Stimulated activated naive CD8-positive, alpha-beta T cell treated with anti-CD3 and anti-CD28 coated beads, Interleukin-15, amount 100 ng/mL, for 72 hours (primary cell): ENCODE measurements at regions not wholly inside any gene's neighbourhood (a gene's known extent, or its start where the extent isn't known, plus 50 kb on each side); places are given as distances from the start of the nearest gene placed in this dataset.
"Not testable (repeated sequence)": the region's sequence is repeated elsewhere in the genome, so short reads cannot be mapped to it uniquely, and the experiment has no call there.

Experiments
- ATAC-seq: fragments of 150-1000 bp; cut with Tn5 transposase; 2 replicates; pipeline ENCODE4 v1.10.0; 2021; ENCODE audit warnings: mild to moderate bottlenecking, moderate library complexity
- DNase-seq, 2 donors: peaks; one replicate each; pipeline ENCODE4 v3.0.0; 2021 to 2022
- H3K27ac Mint-ChIP-seq, 2 donors: one replicate each; pipeline ENCODE4 v1.8.0; 2022; ENCODE audit warnings: mild to moderate bottlenecking in 2 of 2, mixed read lengths in 2 of 2, moderate library complexity in 2 of 2
- H3K27me3 Mint-ChIP-seq: one replicate; pipeline ENCODE4 v1.8.0; 2022; ENCODE audit warnings: mixed read lengths
- H3K4me1 Mint-ChIP-seq: one replicate; pipeline ENCODE4 v1.8.0; 2022; ENCODE audit warnings: mild to moderate bottlenecking, mixed read lengths
- H3K4me3 Mint-ChIP-seq, 2 donors: one replicate each; pipeline ENCODE4 v1.8.0; 2022; ENCODE audit warnings: mild to moderate bottlenecking in 2 of 2, mixed read lengths in 2 of 2, moderate library complexity in 1 of 2
- H3K9me3 Mint-ChIP-seq, 2 donors: one replicate each; pipeline ENCODE4 v1.8.0; 2022; ENCODE audit warnings: mixed read lengths in 2 of 2

DNA sequence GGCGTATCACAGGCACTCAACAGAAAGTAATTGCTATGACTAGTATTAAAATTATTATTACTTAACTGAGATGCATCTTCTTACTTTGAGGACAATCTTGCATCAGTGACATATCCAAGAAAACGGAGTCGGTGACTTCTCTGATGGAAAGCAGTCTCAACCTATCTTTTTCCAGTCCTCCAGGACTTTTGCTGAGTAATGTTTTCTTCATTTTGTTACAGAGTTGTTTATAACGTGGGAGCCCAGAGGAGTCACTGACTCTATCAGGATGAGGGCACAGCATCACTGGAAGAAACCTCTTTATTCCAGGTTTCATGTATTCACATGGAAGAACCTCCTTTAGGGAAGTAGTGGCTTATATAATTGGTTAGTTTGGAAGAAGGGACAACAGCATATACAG is 51.5 kb upstream of the MELK start:
- ATAC-seq (no peak), DNase-seq (no peak)
- H3K4me3 Mint-ChIP-seq: no peak overlapping the region
- no peaks in the 10 kb centered on the region for H3K9me3 Mint-ChIP-seq
- peak overlapping the region in 1 of 2 donors; percentile 21 for H3K27ac Mint-ChIP-seq
- H3K4me1 Mint-ChIP-seq: no peaks in the 10 kb centered on the region
- no peaks in the 10 kb centered on the region for H3K27me3 Mint-ChIP-seq

GRCh38 chr9:36517131-36517530 is 55.6 kb upstream of the MELK start:
- ATAC-seq: no peak
- H3K27ac Mint-ChIP-seq: no peak overlapping the region
- H3K27me3 Mint-ChIP-seq: no peaks in the 10 kb centered on the region
- H3K9me3 Mint-ChIP-seq: no peaks in the 10 kb centered on the region
- no peak for DNase-seq
- no peak overlapping the region for H3K4me3 Mint-ChIP-seq
- no peaks in the 10 kb centered on the region for H3K4me1 Mint-ChIP-seq

- ATAC-seq (no peak), DNase-seq (no peak)
- Mint-ChIP-seq H3K4me1 (peaks cover 32% of the 10 kb centered on the region), H3K9me3 (no peaks in the 10 kb centered on the region), H3K27ac (peak overlapping the region; percentile 62 to 83), H3K4me3 (peak overlapping the region in 1 of 2 donors; percentile 38), H3K27me3 (no peaks in the 10 kb centered on the region)
Measured at GRCh38 chr9:36504156-36504555, 68.5 kb upstream of the MELK start.

DNA sequence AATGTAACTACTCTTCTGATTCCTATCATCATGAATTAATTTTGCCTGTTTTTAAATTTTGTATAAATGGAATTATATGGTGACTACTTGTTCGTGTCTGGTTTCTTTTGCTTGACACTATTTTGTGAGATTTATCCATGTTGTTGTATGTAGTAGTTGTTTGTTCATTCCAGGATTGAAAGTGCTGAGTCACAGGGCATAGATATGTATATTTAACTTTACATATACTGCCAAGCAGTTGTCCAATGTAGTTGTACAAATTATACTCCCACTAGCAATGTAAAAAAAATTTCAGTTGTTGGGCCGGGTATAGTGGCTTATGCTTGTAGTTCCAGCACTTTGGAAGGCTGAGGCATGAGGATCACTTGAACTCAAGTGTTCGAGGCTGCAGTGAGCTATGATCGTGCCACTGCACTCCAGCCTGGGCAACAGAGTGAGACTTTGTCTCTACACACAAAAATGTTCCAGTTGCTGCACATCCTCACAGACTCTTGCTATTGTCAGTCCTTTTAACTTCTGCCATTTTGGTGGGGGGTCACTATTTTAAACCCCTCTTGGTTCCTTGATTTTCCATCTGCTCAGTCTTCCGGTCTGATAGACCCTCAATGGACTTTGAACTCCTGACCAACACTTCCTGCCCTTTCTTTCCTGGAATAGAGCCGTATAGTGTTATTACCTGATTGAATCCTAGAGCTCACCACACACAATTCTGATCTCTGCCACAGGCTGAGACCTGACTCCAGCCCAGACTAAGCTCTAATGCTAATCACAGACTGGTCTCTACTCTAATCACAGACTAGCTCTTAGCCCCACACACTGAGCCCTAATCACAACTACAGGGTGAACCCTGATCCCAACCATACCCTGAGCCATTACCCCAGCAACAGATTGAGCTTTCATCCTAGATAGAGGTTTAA is 69.3 kb upstream of the MELK start:
- ATAC-seq: no peak

DNA sequence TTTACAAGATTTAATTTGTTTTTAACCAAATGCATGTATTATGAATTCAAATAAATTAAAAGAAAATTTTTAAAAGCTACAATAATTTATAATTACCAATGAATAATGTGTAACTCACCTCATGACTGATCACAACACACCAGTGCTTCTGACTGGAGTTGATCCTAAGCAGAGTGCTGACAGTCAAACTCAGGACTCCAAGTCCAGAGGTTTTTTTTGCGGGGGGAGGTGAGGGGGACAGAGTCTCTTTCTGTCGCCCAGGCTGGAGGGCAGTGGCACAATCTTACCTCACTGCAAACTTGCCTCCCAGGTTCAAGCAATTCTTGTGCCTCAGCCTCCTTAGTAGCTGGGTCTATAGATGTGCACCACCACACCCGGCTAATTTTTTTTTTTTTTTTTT is 71.0 kb upstream of the MELK start:
- no peak for ATAC-seq
- no peak for DNase-seq
- no peak overlapping the region for H3K4me3 Mint-ChIP-seq
- H3K4me1 Mint-ChIP-seq: peaks cover 32% of the 10 kb centered on the region
- no peaks in the 10 kb centered on the region for H3K9me3 Mint-ChIP-seq
- H3K27ac Mint-ChIP-seq: no peak overlapping the region
- H3K27me3 Mint-ChIP-seq: no peaks in the 10 kb centered on the region

More for the DNA sequence above, 69.3 kb upstream of the MELK start:
- DNase-seq: no peak
- Mint-ChIP-seq H3K9me3 (no peaks in the 10 kb centered on the region), H3K27ac (peak overlapping the region; percentile 62 to 83), H3K4me1 (peaks cover 32% of the 10 kb centered on the region), H3K4me3 (peak overlapping the region in 1 of 2 donors; percentile 38), H3K27me3 (no peaks in the 10 kb centered on the region)

GRCh38 chr9:36500931-36501330 is 71.8 kb upstream of the MELK start:
- Mint-ChIP-seq H3K4me1 (peaks cover 37% of the 10 kb centered on the region), H3K4me3 (peak overlapping the region in 1 of 2 donors; percentile 18)
- not testable (repeated sequence) for H3K27me3 Mint-ChIP-seq, H3K27ac Mint-ChIP-seq, H3K9me3 Mint-ChIP-seq, ATAC-seq, DNase-seq

DNA sequence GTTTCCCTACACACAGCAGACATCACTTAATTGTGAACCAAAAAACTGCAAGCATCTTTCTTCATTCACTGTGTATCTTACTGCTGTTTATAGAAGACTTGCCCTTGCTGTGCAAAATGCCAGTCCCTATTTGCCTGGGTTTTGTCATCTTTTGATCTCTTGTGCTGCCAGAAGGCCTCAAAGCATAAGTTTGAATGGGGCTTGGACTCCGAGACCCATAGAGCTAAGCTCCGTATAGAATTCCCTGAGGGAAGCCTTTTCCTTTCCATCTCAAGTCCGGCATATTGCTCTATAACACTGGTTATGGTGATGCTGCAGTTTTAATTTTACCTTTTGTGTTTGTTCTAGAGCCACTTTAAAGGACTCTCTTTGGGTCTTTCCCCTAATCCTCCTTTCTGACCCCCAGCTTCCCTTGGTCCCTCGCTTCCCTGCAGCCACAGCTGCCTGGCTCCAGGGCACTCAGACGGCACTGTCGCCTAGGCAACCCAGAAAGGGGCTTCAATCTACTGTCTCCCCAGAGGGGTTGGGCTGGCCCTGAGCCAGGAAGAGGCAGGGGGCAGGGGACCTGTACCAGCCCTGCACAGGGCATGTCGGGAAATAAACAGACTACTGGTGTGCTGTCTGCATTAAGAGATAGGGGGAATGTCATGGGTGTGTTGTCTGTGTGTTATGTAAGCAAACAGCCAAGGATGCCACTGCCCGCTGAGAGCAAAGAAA is 73.4 kb upstream of the MELK start:
- no peaks in the 10 kb centered on the region for H3K27me3 Mint-ChIP-seq
- H3K9me3 Mint-ChIP-seq: peaks cover 0 to 8% of the 10 kb centered on the region in 2 donors
- DNase-seq (no peak), ATAC-seq (no peak)
- peaks cover 53% of the 10 kb centered on the region for H3K4me1 Mint-ChIP-seq
- H3K27ac Mint-ChIP-seq: peak overlapping the region in 1 of 2 donors; percentile 77
- no peak overlapping the region for H3K4me3 Mint-ChIP-seq

DNA sequence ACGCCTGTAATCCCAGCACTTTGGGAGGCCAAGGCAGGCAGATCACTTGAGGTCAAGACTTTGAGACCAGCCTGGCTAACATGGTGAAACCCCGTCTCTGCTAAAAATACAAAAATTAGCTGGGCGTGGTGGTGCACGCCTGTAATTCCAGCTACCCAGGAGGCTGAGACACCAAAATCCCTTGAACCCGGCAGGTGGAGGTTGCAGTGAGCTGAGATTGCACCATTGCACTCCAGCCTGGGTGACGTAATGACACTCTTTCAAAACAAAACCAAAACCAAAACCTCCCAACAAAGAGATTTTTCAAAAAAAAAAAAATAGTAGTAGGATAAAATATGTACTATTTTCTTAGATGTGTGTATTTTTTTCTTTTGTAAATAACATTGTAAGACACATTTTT is 79.1 kb upstream of the MELK start:
- peak overlapping the region; percentile 98 to 99 for H3K27ac Mint-ChIP-seq
- H3K4me1 Mint-ChIP-seq: peaks cover 70% of the 10 kb centered on the region
- DNase-seq: peak; percentile 22 to 37

DNA sequence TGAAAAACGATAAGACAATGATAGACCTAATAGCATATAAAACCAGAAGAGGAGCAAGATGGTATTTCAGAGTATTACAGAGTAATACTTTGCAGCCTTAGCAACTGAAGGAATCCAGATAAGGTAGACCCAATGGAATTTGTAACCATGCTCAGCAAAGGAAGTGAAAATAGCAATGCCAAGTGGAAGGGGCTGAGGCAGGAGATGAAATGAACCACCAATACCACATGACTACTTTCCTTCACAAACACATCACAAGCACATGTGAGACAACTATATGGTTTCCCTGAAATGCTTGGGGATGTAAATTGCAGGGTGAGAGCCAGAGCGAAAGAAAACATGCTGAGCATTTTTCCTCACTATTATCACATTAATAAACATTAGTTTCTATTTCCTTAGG is 79.8 kb upstream of the MELK start:
- Mint-ChIP-seq H3K4me1 (peaks cover 77% of the 10 kb centered on the region), H3K27me3 (no peaks in the 10 kb centered on the region), H3K4me3 (peak overlapping the region; percentile 74 to 84), H3K27ac (peak overlapping the region; percentile 93 to 99), H3K9me3 (peaks cover 0 to 10% of the 10 kb centered on the region in 2 donors)
- DNase-seq (peak; percentile 22), ATAC-seq (peak; percentile 80)

More for the DNA sequence above, 79.1 kb upstream of the MELK start:
- ATAC-seq: peak; percentile 65
- H3K4me3 Mint-ChIP-seq: peak overlapping the region; percentile 80 to 84
- not testable (repeated sequence) for H3K9me3 Mint-ChIP-seq, H3K27me3 Mint-ChIP-seq

DNA sequence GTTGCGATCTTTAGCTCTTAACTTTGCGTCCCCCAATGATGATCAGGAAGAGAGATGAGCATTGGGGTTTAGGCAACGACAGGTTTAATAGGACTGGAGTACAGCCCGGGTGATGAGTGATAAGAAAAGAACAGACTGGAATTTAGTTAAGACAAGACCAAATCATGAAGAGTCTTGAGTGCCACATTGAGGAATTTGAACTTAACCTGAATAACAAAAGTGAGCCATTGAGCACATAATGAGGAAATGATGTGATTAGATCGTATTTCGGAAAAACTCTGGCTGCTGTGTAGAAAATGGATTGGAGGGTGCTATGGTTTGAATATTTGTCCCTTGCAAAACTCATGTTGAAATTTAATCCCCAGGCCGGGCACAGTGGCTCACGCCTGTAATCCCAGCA is 83.2 kb upstream of the MELK start:
- Mint-ChIP-seq H3K27me3 (no peaks in the 10 kb centered on the region), H3K27ac (no peak overlapping the region), H3K4me1 (peaks cover 78% of the 10 kb centered on the region), H3K4me3 (peak overlapping the region in 1 of 2 donors; percentile 99), H3K9me3 (peaks cover 0 to 3% of the 10 kb centered on the region in 2 donors)
- DNase-seq (no peak), ATAC-seq (no peak)

- Mint-ChIP-seq H3K4me3 (peak overlapping the region; percentile 90 to 99), H3K9me3 (no peaks in the 10 kb centered on the region), H3K27me3 (no peaks in the 10 kb centered on the region), H3K27ac (peak overlapping the region; percentile 98 to 99), H3K4me1 (peaks cover 78% of the 10 kb centered on the region)
- DNase-seq: no peak
- no peak for ATAC-seq
Measured at GRCh38 chr9:36488389-36488756, 84.3 kb upstream of the MELK start.

- Mint-ChIP-seq H3K4me3 (peak overlapping the region; percentile 90 to 99), H3K9me3 (no peaks in the 10 kb centered on the region), H3K4me1 (peaks cover 78% of the 10 kb centered on the region), H3K27ac (peak overlapping the region; percentile 98 to 99), H3K27me3 (no peaks in the 10 kb centered on the region)
- ATAC-seq (peak; percentile 96), DNase-seq (peak; percentile 94 to 95)
Measured at GRCh38 chr9:36487482-36488388, 85.0 kb upstream of the MELK start.

DNA sequence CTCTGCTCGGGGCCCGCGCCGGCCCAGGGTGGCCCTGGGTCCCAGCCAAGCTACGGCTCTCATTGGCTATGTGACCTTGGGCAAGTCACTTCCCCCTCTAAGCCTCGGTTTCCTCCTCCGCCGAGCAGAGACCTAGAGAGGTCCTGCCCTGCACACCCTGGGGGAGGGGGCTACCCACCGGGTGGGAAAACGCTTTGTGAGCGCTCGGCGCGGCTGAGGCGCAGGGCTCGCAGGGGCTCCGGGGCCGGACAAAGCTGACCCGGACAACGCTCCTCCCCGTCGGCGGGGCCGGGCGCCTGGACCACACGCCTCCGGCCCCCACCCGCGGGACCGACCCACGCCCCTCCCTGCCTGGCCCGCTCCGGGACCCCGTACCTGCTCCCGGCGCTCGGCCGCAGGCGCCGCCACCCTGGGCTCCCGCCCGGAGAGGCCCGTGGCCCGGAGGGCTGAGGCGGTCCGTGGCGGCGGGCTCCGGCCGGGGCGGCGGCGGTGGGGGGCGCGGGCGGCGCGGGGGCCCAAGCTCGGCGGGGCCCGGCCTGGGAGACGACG is 85.7 kb upstream of the MELK start:
- H3K9me3 Mint-ChIP-seq: no peaks in the 10 kb centered on the region
- H3K27me3 Mint-ChIP-seq: no peaks in the 10 kb centered on the region
- H3K4me1 Mint-ChIP-seq: peaks cover 72% of the 10 kb centered on the region
- peak overlapping the region; percentile 77 to 94 for H3K27ac Mint-ChIP-seq
- DNase-seq: peak; percentile 65 to 74
- peak overlapping the region; percentile 85 to 87 for H3K4me3 Mint-ChIP-seq
- peak; percentile 60 for ATAC-seq

DNA sequence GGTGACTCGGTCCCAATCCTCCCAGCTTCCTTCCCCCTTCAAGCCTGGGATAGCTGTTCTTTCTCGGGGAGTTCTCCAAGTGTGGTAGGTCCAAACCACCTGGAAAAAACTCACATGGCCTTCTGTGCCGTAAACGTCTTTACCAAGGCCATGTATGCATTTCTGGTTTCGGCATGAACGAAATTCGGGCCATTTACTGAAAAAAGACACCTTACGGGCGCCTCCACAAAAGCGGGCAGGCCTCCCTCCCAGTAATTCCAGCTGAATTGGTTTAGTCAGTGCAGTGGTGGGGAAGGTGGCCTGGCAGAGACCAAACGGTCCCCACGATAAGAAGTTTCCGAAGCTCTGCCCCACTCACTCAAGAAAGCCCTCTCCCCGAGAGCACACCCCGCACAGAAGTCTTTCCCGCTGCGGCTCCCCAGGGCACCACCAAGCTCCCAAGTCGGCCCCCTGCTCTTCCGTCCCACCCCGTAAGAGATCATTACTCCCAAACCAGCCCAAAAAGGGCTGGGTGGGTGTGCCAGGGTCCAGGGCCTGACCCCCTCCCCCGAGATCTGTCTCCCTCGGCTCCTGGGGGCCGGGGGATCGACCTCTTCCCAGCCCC is 86.3 kb upstream of the MELK start:
- peak overlapping the region; percentile 77 to 94 for H3K27ac Mint-ChIP-seq
- DNase-seq: no peak
- H3K9me3 Mint-ChIP-seq: no peaks in the 10 kb centered on the region
- no peak for ATAC-seq
- H3K4me3 Mint-ChIP-seq: peak overlapping the region; percentile 85 to 87
- peaks cover 74% of the 10 kb centered on the region for H3K4me1 Mint-ChIP-seq
- no peaks in the 10 kb centered on the region for H3K27me3 Mint-ChIP-seq
